WTC11 (cell line): ENCODE measurements at regions not wholly inside any gene's neighbourhood (a gene's known extent, or its start where the extent isn't known, plus 50 kb on each side); places are given as distances from the start of the nearest gene placed in this dataset.

ENCODE experiments used
- ATAC-seq: fragments of 200-7000 bp; cut with Tn5 transposase; 2 replicates; pipeline ENCODE4 v1.10.0; 2021; ENCODE audit warnings: mild to moderate bottlenecking, moderate library complexity
- CTCF ChIA-PET: fragments of 300-600 bp; sonication (Branson Sonifier 250); formaldehyde crosslinking; loops from one replicate; lab custom pipeline; 2021; ENCODE audit warnings: antibody characterized with exemption; lab: Charles Lee
- POLR2A ChIA-PET: fragments of 350-600 bp; sonication (Branson Sonifier 250); formaldehyde crosslinking; loops from one replicate; lab custom pipeline; 2021; ENCODE audit warnings: antibody characterized with exemption; lab: Charles Lee
- DNase-seq: peaks from one replicate; pipeline ENCODE4 v3.0.0; 2021; ENCODE audit warnings: low spot score
- H3K27ac Mint-ChIP-seq: 2 replicates; pipeline ENCODE4 v1.8.0; 2021; ENCODE audit warnings: mixed read lengths
- H3K27me3 Mint-ChIP-seq: 2 replicates; pipeline ENCODE4 v1.8.0; 2021; ENCODE audit warnings: low read depth, mild to moderate bottlenecking, moderate library complexity, mixed read lengths
- H3K36me3 Mint-ChIP-seq: 2 replicates; pipeline ENCODE4 v1.8.0; 2021; ENCODE audit warnings: mixed read lengths
- H3K4me1 Mint-ChIP-seq: 2 replicates; pipeline ENCODE4 v1.8.0; 2022; ENCODE audit warnings: mixed read lengths
- H3K4me3 Mint-ChIP-seq: 2 replicates; pipeline ENCODE4 v1.8.0; 2021; ENCODE audit warnings: mild to moderate bottlenecking, moderate library complexity, mixed read lengths
- H3K9me3 Mint-ChIP-seq: 2 replicates; pipeline ENCODE4 v1.8.0; 2021; ENCODE audit warnings: mixed read lengths
- ARID4B ChIP-seq: sonication (generic); formaldehyde crosslinking; IDR thresholded peaks from 2 replicates; pipeline ENCODE4 v1.8.0; 2023; ENCODE audit warnings: missing genetic modification reagents, mild to moderate bottlenecking, borderline replicate concordance
- ATF2 ChIP-seq: sonication (generic); formaldehyde crosslinking; IDR thresholded peaks from 2 replicates; pipeline ENCODE4 v1.8.1; 2022; ENCODE audit warnings: low read depth, missing genetic modification reagents, borderline replicate concordance
- ATF6 ChIP-seq: sonication (generic); formaldehyde crosslinking; IDR thresholded peaks from 2 replicates; pipeline ENCODE4 v1.8.1; 2023; ENCODE audit warnings: mild to moderate bottlenecking, missing genetic modification reagents
- CBFB ChIP-seq: sonication (generic); formaldehyde crosslinking; IDR thresholded peaks from 2 replicates; pipeline ENCODE4 v1.8.1; 2022; ENCODE audit warnings: mild to moderate bottlenecking, low read depth, missing genetic modification reagents
- CDX4 ChIP-seq: fragments of 250-450 bp; sonication (Bioruptor Pico); IDR thresholded peaks from 2 replicates; pipeline ENCODE4 v1.9.0; 2021; ENCODE audit warnings: moderate library complexity, mild to moderate bottlenecking, inconsistent platforms, borderline replicate concordance
- E2F4 ChIP-seq: sonication (generic); formaldehyde crosslinking; IDR thresholded peaks from 2 replicates; pipeline ENCODE4 v1.8.1; 2022; ENCODE audit warnings: low read depth, mild to moderate bottlenecking, moderate library complexity, missing genetic modification reagents, borderline replicate concordance
- ERG ChIP-seq: fragments of 250-450 bp; sonication (Bioruptor Pico); IDR thresholded peaks from 2 replicates; pipeline ENCODE4 v1.8.0; 2021; ENCODE audit warnings: mild to moderate bottlenecking
- ETV6 ChIP-seq: sonication (generic); formaldehyde crosslinking; IDR thresholded peaks from 2 replicates; pipeline ENCODE4 v1.8.1; 2022; ENCODE audit warnings: mild to moderate bottlenecking, missing genetic modification reagents
- FOXK1 ChIP-seq: sonication (generic); formaldehyde crosslinking; IDR thresholded peaks from 2 replicates; pipeline ENCODE4 v1.8.0; 2022; ENCODE audit warnings: mild to moderate bottlenecking, moderate library complexity, missing genetic modification reagents
- MYBL2 ChIP-seq: sonication (generic); formaldehyde crosslinking; IDR thresholded peaks from 2 replicates; pipeline ENCODE4 v1.8.1; 2023; ENCODE audit warnings: mild to moderate bottlenecking, moderate library complexity, missing genetic modification reagents
- RELA ChIP-seq: sonication (generic); formaldehyde crosslinking; IDR thresholded peaks from 2 replicates; pipeline ENCODE4 v1.8.1; 2022; ENCODE audit warnings: missing genetic modification reagents, mild to moderate bottlenecking, borderline replicate concordance
- SMAD3 ChIP-seq: sonication (generic); formaldehyde crosslinking; IDR thresholded peaks from 2 replicates; pipeline ENCODE4 v1.8.0; 2022; ENCODE audit warnings: missing genetic modification reagents, mild to moderate bottlenecking, borderline replicate concordance
- TCF7 ChIP-seq: sonication (generic); formaldehyde crosslinking; IDR thresholded peaks from 2 replicates; pipeline ENCODE4 v1.8.0; 2022; ENCODE audit warnings: mild to moderate bottlenecking, low read depth, missing genetic modification reagents, moderate library complexity
- TEAD1 ChIP-seq: sonication (generic); formaldehyde crosslinking; IDR thresholded peaks from 2 replicates; pipeline ENCODE4 v1.8.0; 2022; ENCODE audit warnings: mild to moderate bottlenecking, missing genetic modification reagents
- TEAD4 ChIP-seq: sonication (generic); formaldehyde crosslinking; IDR thresholded peaks from 2 replicates; pipeline ENCODE4 v1.8.0; 2022; ENCODE audit warnings: mild to moderate bottlenecking, missing genetic modification reagents
- ZNF121 ChIP-seq: sonication (generic); formaldehyde crosslinking; IDR thresholded peaks from 2 replicates; pipeline ENCODE4 v1.8.0; 2023; ENCODE audit warnings: missing genetic modification reagents
- ZNF263 ChIP-seq: sonication (generic); formaldehyde crosslinking; IDR thresholded peaks from 2 replicates; pipeline ENCODE4 v1.8.1; 2022; ENCODE audit warnings: low read depth, mild to moderate bottlenecking, moderate library complexity, missing genetic modification reagents
- ZNF416 ChIP-seq: fragments of 250-450 bp; sonication (Bioruptor Pico); IDR thresholded peaks from 2 replicates; pipeline ENCODE4 v1.9.0; 2021; ENCODE audit warnings: mild to moderate bottlenecking, inconsistent platforms
- ZSCAN18 ChIP-seq: fragments of 250-450 bp; sonication (Bioruptor Pico); IDR thresholded peaks from 2 replicates; pipeline ENCODE4 v2.1.2; 2022; ENCODE audit warnings: mild to moderate bottlenecking, moderate library complexity

- TF ChIP-seq CBFB (CRISPR knock-in tag) (no peak), TEAD1 (CRISPR knock-in tag) (no peak), ETV6 (no peak), ERG (CRISPR knock-in tag) (no peak), E2F4 (no peak), ATF2 (no peak), TCF7 (CRISPR knock-in tag) (no peak), ZNF121 (CRISPR knock-in tag) (no peak), RELA (CRISPR knock-in tag) (no peak), ZSCAN18 (no peak)
- TF ChIP-seq, all 79 proteins: peak for 0
Measured at GRCh38 chr19:31875591-31875990, 469.8 kb upstream of the ZNF507 start (continued).

- ATAC-seq (no peak), DNase-seq (no peak)
- peaks cover 11% of the 10 kb centered on the region for H3K4me1 Mint-ChIP-seq
- TF ChIP-seq MYBL2 (no peak), SMAD3 (CRISPR knock-in tag) (no peak), FOXK1 (no peak), ATF6 (CRISPR knock-in tag) (no peak)
- CTCF ChIA-PET: no interaction called here
- POLR2A ChIA-PET: no interaction called here
- H3K4me3 Mint-ChIP-seq: no peak overlapping the region
- no peaks in the 10 kb centered on the region; the same call in 1 of the 2 replicates for H3K27me3 Mint-ChIP-seq
- H3K36me3 Mint-ChIP-seq: no peaks in the 10 kb centered on the region
- H3K27ac Mint-ChIP-seq: no peak overlapping the region
- peaks cover 8% of the 10 kb centered on the region; the same call in 1 of the 2 replicates for H3K9me3 Mint-ChIP-seq
Measured at GRCh38 chr19:31880283-31880682, 465.1 kb upstream of the ZNF507 start.

GRCh38 chr19:31881988-31882387 is 463.4 kb upstream of the ZNF507 start:
- H3K27ac Mint-ChIP-seq: no peak overlapping the region
- H3K9me3 Mint-ChIP-seq: peaks cover 8% of the 10 kb centered on the region; the same call in 1 of the 2 replicates
- ChIA-PET POLR2A (no interaction called here), CTCF (interaction anchor here (0.5 to 1.0 kb wide), 3 partner anchors 10 to 545 kb away, joined by 4 read pairs; no protein-coding TSS in a partner anchor)
- peaks cover 4% of the 10 kb centered on the region; the same call in 1 of the 2 replicates for H3K27me3 Mint-ChIP-seq
- DNase-seq: no peak
- peaks cover 11% of the 10 kb centered on the region for H3K4me1 Mint-ChIP-seq
- no peaks in the 10 kb centered on the region for H3K36me3 Mint-ChIP-seq
- ATAC-seq: no peak
- H3K4me3 Mint-ChIP-seq: no peak overlapping the region
- TF ChIP-seq ZNF416 (CRISPR knock-in tag): no peak
- TF ChIP-seq CDX4 (CRISPR knock-in tag): no peak
- TF ChIP-seq TEAD4 (CRISPR knock-in tag): no peak
- TF ChIP-seq ZNF263: no peak
- no peak for TF ChIP-seq RELA (CRISPR knock-in tag)
- TF ChIP-seq TCF7 (CRISPR knock-in tag): no peak
- TF ChIP-seq ARID4B (CRISPR knock-in tag): no peak
